Lower leg skin (tissue), 3 donors: ENCODE measurements at regions not wholly inside any gene's neighbourhood (a gene's known extent, or its start where the extent isn't known, plus 50 kb on each side); places are given as distances from the start of the nearest gene placed in this dataset.

Source experiments
- POLR2A ChIP-seq, 2 donors: fragments of 450-650 bp; IDR thresholded peaks; one replicate each; pipeline ENCODE4 v1.6.1; 2016 to 2017; ENCODE audit warnings: antibody characterized with exemption in 2 of 2, mild to moderate bottlenecking in 1 of 2, moderate library complexity in 1 of 2
- TF ChIP-seq, protein P1 (sequence below), 3 donors: fragments of 450-650 bp; IDR thresholded peaks; one replicate each; pipeline ENCODE4 v1.5.1; 2016; ENCODE audit warnings: antibody characterized with exemption in 3 of 3, mild to moderate bottlenecking in 3 of 3, moderate library complexity in 2 of 3

DNA sequence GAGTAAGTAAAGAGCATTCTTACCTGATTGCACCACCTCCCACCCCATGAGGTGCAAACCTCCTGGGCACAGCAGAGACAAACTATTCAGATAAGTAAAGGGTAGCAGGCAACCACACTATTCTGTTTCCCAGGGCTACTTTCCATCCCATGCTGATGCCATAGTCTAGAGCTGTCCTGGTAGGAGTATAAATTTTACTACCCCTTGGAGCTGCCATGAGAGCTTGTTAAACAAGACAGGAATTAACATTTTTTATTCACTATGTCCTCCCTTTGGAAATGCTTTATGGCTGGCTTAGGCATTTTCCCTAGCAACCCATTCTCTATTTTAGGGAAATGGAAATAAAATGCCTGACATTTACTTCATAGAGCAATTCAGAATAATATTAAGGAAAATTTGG lies 324.6 kb upstream of the USP25 start:
- TF ChIP-seq, protein P1, sequence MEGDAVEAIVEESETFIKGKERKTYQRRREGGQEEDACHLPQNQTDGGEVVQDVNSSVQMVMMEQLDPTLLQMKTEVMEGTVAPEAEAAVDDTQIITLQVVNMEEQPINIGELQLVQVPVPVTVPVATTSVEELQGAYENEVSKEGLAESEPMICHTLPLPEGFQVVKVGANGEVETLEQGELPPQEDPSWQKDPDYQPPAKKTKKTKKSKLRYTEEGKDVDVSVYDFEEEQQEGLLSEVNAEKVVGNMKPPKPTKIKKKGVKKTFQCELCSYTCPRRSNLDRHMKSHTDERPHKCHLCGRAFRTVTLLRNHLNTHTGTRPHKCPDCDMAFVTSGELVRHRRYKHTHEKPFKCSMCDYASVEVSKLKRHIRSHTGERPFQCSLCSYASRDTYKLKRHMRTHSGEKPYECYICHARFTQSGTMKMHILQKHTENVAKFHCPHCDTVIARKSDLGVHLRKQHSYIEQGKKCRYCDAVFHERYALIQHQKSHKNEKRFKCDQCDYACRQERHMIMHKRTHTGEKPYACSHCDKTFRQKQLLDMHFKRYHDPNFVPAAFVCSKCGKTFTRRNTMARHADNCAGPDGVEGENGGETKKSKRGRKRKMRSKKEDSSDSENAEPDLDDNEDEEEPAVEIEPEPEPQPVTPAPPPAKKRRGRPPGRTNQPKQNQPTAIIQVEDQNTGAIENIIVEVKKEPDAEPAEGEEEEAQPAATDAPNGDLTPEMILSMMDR (IDR thresholded peaks at IDR 0.05): no peak
- no peak for TF ChIP-seq POLR2A (IDR thresholded peaks at IDR 0.05)
